ENCODE measurements at regions not wholly inside any gene's neighbourhood (a gene's known extent, or its start where the extent isn't known, plus 50 kb on each side); places are given as distances from the start of the nearest gene placed in this dataset.
A peak's percentile ranks its signal among the peaks of the same experiment; 100 is the strongest.

DNA sequence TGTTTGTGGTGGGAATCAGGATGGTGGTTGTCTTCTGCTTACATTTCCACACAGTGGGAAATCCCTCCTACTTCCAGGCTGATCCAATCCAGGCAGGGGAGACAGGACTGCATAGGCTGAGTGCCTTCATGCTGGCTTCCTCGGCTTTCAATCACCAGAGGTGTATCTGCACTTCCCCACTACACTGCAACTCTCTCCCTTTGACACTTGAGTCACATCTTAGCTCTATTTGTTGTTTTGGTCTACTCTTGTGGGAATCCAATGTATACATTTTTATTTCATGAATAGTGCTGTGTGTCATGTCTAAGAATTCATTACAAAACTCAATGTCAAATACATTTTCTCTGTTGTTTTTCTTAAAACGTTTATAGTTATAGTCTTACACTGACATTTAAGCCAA lies 735.6 kb downstream of the XPNPEP1 start:
- DNase-seq, result no peak

DNA sequence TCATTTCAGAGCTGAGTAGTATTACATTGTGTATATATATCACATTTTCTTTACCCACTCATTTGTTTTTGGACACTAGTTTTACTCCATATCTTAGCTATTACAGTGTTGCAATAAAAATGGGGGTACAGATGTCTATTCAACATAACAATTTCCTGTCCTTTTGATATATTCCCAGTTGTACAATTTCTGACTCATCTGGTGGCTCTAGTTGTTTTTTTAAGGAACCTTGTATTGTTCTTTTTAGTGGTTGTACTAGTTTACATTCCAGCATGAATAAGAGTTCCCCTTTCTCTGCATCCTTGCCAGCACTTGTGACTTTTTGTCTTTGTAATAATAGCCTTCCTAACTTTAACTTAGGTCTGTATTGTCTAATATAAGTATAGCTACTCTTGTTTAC lies 739.9 kb downstream of the XPNPEP1 start:
- DNase-seq, result no peak

DNA sequence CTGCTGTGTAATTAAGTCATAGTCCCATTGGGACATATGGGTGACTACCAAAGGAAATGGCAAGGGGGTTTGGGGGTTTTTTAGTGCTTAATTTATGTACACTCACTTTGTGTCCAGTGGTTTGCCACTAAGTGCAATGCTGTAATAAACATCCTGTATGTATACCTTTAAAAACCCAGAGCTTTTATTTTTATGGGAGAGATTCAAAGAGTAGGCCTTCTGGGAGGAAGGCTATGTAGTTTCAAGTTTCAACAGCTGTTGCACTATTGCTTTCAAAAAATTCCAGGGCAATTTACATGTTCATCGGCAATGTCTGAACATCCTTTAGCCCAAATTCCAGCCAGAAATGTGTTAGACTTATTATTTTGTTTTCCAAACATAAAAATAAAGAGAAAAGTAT lies 744.7 kb downstream of the XPNPEP1 start:
- no peak for DNase-seq

DNA sequence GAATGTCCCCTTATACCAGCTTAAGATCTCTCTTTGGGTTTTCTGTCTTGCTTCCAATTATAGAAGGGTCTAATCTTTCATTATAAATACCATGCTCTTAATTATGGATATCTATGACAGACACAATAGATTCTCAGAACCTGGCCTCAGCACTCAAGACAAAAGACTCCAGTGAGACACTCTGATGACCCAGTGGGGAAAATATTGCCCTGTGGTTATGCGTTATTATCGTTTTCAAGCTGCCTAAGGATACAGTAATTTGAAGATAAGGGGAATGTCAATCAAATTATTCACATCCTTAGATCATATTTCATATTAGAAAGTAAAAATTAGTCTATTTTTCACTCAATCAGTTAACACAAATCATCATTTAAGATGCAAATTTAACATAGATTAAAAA lies 748.8 kb downstream of the XPNPEP1 start:
- no peak for DNase-seq

DNA sequence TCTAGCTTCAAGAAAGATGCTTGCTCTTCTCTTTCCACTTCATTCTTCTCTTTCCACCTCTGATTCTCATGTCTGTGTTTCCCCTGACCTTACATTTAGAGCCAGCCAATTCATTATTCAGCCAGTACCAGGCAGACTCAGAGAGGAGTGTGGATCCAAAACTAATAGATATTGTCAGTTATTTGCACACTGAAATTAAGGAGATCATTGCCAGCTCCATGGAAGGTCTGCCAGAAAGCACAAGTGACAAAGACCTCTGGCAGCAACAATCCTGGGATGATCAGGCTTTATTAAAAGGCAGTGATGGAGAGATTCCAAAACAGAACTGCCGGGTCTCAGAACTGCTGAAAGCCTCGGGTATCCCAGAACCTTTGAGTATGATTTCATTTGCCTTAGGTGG lies 749.4 kb downstream of the XPNPEP1 start:
- no peak for DNase-seq

DNA sequence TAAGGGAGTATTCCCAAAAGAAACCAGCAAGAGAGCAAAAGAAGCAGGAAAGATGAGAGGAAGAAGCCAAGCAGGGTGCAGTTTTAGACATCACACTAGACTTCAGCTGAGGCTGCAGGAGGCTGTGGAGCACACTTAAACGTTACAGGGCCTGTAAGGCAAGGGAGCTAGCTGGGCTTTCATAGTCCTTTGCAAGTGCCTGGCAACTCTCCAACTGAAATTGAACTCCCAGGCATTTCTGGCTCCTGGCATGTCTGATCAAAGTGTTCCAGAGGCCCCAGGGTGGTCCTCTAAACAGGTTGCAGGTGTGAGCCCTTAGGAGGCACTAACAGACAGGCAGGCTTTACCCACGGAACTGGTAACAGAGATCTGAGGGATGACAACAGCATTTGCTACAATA lies 750.2 kb downstream of the XPNPEP1 start:
- DNase-seq, result no peak

DNA sequence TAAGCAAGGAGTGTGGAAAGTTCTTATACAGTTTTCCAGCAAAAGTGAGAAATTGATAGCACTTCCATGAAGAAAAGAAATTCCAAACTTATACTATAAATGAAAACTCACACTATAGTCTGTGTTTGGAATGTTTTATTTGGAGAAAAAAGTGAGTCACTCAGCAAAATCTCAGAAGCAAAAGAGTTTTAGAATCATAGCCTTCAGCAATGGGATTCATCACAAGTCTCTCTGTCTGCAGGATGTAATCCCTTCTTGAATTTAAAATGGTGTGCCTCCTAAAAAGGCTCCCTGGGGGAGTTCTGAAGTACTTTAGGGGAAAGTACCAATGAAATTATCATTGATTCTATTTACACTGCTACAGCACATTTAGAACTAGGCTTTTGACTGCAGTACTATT lies 756.4 kb downstream of the XPNPEP1 start:
- no peak for DNase-seq

DNA sequence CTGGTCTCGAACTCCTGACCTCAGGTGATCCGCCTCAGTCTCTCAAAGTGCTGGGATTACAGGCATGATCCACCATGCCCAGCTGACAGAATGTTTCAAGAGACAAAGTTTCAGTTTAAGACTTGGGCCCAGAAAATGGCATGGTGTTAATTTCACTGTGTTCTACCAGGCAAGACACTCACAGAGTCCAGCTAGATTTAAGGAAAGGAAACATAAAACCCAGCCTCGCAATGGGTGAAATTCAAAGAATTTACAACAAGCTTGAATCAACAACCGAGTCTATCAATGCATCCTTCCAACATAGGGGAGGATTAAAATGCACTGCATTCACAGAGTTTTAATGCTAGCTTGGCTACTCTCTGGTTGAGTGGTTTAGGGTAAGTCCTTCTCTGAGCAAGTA lies 764.0 kb downstream of the XPNPEP1 start:
- DNase-seq, result no peak

DNA sequence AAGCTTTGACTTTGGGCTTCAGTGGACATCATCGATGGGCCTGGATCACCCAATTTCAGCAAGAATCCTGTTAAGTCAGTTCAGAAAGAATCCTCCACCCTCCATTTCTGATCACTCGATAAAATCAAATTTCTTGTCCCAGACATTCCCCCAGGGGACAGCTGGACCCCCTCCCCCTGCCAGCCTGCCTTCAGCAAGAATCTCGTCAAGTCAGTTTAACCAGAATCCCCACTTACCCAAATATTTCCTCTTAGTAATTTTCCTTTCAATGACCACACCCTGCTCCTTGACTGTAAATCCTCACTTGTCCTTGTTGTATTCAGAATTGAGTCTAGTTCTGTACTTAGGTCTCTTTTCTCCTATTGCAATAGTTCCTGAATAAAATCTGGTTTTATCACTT lies 766.9 kb downstream of the XPNPEP1 start:
- no peak for DNase-seq

DNA sequence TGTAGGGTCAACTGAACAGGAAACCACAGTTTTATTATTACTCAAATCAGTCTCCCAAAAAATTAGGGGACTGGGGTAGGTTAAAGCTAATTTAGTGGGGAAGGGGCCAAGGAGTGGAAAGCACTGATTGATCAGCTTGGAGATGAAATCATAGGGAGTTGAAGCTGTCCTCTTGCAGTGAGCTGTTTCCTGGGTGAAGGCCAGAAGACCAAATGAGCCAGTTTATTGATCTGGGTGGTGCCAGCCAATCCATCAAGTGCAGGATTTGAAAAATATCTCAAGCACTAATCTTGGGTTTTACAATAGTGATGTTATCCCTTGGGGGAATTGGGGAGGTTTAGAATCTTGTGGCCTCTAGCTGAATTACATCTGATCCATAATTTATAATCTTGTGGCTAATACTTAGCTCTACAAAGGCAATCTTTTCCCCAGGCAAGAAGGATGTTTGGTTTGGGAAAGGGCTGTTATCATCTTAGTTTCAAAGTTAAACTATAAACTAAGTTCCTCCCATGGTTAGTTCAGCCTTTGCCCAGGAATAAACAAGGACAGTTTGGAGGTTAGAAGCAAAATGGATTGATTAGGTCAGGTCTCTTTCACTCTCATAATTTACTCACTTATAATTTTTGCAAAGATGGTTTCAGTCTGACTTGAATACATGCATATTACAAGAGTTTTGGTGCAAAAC lies 773.5 kb downstream of the XPNPEP1 start:
- DNase-seq, result no peak

DNA sequence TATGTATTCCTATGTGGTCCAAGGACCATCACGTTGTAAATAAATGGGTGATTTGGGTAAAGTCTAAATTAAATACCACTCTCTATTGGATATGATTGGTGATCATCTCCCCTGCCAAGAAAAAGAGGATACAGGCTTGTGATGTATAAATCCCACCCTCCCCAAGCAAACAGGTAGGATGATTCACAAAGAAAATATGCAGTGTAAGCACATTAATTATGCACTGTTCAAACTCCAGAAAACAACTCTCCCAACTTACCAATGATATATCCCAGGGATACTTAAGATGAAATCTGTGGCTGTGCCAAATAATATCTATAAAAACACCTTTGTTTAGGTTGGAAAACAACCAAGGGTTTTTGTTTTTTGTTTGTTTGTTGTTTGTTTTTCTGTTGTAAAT lies 795.9 kb downstream of the XPNPEP1 start:
- no peak for DNase-seq

DNA sequence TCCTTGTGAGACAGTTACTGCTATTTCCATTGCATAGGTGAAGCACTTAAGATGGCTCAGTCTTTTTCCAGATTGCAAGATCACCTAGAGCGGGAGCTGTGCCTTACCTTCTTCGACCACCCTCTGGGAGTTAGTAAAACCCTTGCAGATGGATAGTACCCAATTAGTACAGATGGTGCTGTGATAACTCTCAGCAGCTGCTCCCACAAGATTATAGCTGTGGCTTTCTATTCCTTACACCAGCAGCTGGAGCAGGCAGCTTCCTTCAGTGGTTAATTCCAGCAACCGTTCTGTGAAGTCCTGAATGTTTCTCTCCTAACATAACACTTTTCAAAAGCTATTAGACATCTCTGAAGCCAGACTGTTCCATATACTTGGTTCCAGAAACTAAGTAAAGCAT lies 796.8 kb downstream of the XPNPEP1 start:
- DNase-seq, result no peak

DNA sequence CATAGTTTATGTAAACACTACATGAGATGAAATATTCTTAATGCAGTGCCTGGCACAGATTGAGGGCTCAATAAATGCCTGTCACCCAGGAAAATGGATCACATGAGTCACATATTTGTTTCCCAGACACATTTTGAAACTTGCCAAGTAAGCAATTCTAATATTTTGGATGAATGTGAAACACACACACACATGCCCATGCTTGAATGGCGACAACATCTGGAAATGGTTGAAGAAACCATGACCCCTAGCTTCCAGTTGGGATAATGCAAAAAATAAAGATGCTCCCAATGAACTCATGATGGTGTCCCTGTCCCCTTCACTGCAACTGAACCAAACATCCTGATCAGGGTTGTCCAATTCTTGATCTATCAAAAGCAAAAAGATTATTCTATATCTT lies 797.3 kb downstream of the XPNPEP1 start:
- no peak for DNase-seq

DNA sequence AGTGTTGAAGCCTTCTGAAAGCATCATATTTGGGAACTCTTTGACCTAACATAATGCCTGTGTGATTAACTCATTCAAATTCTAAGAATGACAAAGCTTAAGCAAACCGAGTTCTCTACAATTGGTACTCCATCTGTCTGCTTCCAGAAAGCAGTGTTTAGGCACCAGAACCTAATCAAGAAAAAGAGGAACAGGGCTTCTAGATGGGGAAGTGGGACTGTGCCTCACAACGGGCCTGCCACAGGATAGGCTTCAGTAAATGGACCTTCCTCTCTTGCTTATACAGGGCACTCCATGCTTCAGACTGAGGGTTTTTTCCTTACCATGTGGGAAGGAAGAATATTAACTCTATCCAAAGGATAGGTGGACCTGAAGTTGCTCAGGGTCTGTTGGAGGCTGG lies 808.1 kb downstream of the XPNPEP1 start:
- no peak for DNase-seq

DNA sequence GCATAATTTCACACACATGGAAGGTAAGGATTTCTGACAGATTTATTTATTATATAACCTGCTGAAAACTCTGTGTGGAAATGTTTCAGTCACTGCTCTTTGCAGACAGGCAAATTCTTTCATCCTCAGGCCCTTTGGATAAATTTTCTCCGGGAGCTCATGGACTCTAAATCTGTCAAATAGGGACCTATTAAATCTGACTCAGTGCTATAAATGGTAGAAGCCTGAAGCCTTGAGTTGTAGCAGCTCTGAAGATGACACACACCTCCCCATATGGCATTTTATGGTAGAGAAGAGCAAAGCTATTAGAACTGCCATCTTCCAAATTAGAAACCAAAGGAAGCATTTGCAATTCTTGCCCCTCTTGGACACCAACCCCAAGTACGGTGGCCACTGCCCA lies 808.7 kb downstream of the XPNPEP1 start:
- DNase-seq, result no peak

DNA sequence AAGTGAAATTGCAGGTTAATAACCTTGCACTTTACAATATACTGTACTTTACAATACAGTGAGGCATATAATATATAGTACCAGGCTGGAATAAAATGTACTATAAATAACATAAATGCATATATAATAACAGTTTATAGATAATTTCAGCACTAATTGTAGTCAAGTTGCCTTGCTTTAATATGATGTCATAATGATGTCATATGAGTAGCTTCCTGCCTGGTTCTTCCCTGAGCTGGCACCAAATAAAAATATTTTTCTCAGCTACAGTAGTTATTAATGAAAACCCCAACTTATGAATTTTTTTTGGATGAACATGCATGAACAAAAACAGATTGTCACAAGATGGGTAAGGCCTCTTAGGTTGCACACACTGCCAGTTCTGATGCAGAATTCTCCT lies 816.7 kb downstream of the XPNPEP1 start:
- no peak for DNase-seq

DNA sequence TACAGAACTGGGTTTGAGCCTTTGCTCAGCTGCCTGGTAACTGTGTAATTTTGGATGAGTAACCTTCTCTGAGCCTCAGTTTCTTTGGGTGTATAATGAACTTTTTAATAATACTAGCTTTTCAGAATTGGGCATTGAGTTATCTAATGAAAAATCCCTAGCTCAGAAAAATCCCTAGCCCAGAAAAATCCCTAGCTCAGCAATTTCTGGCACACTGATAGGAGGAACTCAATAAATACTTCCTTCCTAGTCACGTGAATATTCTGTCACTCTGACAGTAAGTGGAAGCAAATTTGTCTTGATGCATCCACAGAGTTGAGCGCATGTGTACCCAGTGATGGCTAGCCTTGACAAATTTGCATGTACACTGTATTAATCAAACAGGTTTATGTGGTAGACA lies 817.6 kb downstream of the XPNPEP1 start:
- no peak for DNase-seq

DNA sequence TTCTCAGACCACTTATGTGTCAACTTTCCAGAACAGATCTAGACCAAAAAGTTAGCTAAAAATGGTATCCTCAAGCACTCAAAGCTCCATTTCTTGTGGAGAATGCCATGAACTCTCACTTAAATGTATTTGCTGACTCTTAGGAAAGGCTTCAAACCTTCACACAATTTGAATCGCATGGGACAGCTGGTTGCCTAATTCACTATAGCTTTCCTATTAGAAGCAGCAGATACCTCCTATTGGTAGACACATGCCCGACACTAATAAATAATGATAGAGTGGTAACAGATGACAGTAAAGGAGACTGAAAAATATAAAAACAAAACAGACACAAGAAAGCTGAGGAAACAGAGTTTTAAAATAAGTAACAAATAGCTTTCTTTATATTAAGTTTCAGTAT lies 818.5 kb downstream of the XPNPEP1 start:
- no peak for DNase-seq

DNA sequence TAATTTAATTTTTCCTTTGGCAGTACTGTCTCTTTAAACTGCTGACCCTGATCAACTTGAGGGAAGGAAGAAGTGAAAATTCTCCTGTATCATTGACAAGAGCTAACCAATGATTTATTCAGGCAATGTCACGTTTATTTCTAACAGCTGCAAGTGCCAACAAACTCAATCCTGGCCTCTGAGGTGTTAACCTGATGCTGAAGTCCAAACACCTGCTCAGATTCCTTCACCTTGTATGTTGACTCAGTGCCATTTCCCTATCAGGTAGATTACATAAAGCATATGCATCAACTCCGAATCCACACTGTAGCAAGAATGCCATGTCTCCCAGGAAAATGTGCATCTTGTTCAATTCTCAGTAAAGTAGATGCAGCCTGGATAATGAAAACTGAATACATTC lies 820.0 kb downstream of the XPNPEP1 start:
- DNase-seq, result no peak

DNA sequence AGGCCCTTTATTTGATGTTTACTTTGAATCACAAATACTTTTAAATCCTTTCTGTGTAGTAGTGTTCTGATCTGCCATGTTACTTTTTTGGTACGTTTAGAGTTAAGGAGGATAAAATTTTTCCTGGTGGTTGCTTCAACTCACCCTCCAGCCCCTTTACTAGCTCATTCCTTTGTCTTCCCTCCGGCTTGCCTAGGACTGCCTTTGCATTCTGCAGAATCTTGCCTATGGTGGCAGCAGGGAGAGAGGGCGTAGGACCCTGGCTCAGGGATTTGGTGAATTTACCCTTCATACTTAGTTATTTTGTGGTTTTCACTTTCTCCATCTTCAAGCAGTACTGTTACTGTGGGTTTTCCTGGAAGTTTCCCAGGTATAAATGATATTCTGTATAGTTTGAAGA lies 833.5 kb downstream of the XPNPEP1 start:
- no peak for DNase-seq

DNA sequence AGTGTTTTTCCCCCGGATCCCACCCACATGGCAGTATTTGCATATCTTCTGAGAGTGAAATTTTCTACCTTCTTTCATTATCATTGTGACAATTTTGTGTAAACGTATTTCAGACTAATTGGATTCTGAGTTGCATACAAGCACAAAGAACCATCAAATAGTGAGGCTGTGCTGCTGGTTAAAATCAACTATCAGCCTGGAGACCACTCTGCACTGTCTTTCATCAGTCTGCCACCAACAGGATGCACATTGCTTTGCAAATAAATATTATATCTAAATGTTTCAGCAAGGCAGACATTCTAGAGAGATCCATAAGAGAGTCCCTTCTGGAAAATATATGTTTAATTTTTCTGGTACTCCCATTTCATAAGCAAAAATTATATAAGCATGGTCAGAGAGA lies 851.8 kb downstream of the XPNPEP1 start:
- DNase-seq, result no peak

DNA sequence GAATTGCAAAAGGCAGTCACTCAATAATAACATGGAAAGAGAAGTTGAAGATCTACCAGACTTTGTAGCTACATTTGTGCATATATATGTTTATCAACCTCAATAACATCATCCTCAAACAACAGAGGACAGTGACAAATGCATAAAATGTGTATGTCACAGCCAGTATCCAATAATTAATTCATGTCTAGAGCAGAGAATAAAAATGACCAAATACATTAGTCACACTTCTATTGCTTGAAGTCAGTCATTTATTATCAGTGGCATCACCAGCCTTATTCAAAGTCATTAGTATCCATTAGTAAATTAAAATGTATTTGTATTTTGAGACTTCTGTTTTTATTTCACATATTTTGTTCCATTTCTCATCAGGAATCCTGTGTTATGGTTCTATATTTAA lies 852.8 kb downstream of the XPNPEP1 start:
- DNase-seq, result no peak

DNA sequence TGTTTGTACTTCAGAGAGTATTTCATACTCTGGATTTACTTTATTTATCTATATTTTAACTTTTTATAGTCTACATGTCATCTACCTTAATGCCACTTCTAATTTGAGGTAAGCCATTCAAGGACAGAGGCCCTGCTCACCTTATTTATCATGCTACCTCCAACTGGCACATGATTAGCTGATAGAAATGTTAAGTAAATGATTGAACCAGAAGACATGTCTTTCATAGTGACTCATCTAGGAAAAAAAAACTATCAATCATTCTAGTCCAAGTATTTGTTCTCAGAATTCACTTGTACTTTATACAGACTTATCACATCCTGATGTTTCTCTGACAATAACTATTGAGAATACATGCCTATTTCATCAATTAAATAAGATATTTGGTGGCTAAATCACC lies 856.3 kb downstream of the XPNPEP1 start:
- no peak for DNase-seq

DNA sequence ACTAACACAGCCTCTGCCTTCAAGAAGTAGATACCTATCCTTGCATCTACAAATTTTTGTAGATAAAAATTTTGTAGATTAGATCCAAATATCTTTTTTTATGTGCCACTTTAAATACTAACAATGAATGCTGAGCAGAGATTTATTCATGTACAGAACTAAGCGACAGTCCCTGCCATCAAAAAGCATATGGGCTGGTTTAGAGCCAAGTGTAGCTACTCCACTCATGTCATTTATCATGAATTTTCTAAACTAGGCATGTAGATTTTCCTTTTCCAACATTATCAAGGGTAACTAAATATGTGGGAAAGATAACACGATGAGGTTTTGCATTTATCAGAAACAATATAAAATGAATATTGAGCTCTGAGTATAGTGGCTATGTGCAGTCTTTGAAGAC lies 857.5 kb downstream of the XPNPEP1 start:
- DNase-seq, result no peak

DNA sequence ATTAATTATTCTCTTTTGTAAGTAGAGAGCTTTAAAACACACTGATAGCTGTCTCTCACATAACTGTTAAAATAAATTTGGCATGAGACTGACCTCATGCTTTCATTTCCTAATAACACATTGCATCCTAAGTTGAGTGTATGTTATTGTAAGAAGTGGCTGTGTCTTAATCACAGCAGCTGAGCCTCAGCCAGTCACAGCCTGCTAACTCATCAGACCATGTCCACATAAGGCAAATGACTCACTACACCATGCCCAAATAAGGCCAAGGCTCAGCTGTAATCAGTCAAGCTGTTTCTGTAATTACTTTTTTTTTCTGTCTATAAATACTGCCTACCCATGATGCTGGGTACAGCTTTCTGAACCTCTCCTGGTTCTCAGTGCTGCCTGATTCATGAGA lies 860.9 kb downstream of the XPNPEP1 start:
- peak; percentile 1 for DNase-seq

DNA sequence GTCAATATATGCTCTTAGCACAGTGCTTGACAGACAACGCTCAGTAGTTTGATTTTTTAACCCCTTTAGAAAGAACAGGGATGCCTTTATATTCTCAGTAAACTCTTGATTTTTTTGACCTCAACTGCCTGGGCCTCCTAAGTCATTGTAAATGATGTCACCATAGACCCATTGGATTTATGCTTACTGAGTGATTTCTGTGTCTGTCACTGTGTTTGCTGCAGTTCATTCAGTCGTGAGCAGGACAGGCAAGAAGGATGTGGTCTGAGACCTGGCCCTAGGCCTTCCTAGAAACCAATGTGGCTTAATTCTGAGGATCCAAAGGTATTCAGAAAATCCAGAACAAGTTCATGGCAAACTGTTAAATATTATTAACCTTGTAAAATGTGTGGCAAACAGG lies 868.1 kb downstream of the XPNPEP1 start:
- no peak for DNase-seq
